Trophoblast cell (in vitro differentiated cells and primary cell): ENCODE measurements at regions not wholly inside any gene's neighbourhood (a gene's known extent, or its start where the extent isn't known, plus 50 kb on each side); places are given as distances from the start of the nearest gene placed in this dataset.

Experiments used
- DNase-seq, 2 donors: peaks; one replicate each; pipeline ENCODE4 v3.0.0-alpha.2; 2016
- H2AFZ ChIP-seq: 2 replicates; pipeline ENCODE4 v1.6.1; 2013; ENCODE audit warnings: low read length, moderate library complexity, mild to moderate bottlenecking; ENCODE audit not compliant: insufficient read depth, poor library complexity
- H2AK5ac ChIP-seq: 2 replicates; pipeline ENCODE4 v1.6.1; 2013; ENCODE audit warnings: mild to moderate bottlenecking, low read length
- H2BK120ac ChIP-seq: 2 replicates; pipeline ENCODE4 v1.6.1; 2013; ENCODE audit warnings: low read length, mild to moderate bottlenecking, moderate library complexity; ENCODE audit not compliant: insufficient read depth, poor library complexity
- H2BK12ac ChIP-seq: 2 replicates; pipeline ENCODE4 v1.6.1; 2013; ENCODE audit warnings: mild to moderate bottlenecking, low read length, moderate library complexity
- H2BK5ac ChIP-seq: 2 replicates; pipeline ENCODE4 v1.6.1; 2013; ENCODE audit warnings: low read length, low read depth, moderate library complexity, mild to moderate bottlenecking; ENCODE audit not compliant: poor library complexity
- H3K14ac ChIP-seq: 2 replicates; pipeline ENCODE4 v1.6.1; 2013; ENCODE audit warnings: mild to moderate bottlenecking, low read length
- H3K18ac ChIP-seq: 2 replicates; pipeline ENCODE4 v1.6.1; 2013; ENCODE audit warnings: mild to moderate bottlenecking, low read length
- H3K23ac ChIP-seq: 2 replicates; pipeline ENCODE4 v1.6.1; 2013; ENCODE audit warnings: low read length
- H3K27ac ChIP-seq: 2 replicates; pipeline ENCODE4 v1.5.1; 2013; ENCODE audit warnings: low read depth, mild to moderate bottlenecking, inconsistent platforms, low read length, moderate library complexity
- H3K27me3 ChIP-seq: 2 replicates; pipeline ENCODE4 v1.6.1; 2013; ENCODE audit warnings: inconsistent platforms, mild to moderate bottlenecking, low read length, moderate library complexity; ENCODE audit not compliant: insufficient read depth
- H3K36me3 ChIP-seq, 2 experiments: 1 replicate in 1 of 2; 2 replicates in 1 of 2; pipeline ENCODE4 v1.6.1; 2013; ENCODE audit warnings: low read length in 2 of 2, mild to moderate bottlenecking in 2 of 2, moderate library complexity in 1 of 2; ENCODE audit not compliant: insufficient read depth in 2 of 2, control insufficient read depth in 1 of 2
- H3K4ac ChIP-seq: 2 replicates; pipeline ENCODE4 v1.6.1; 2013; ENCODE audit warnings: low read depth, mild to moderate bottlenecking, low read length, moderate library complexity
- H3K4me1 ChIP-seq, 2 experiments: 1 replicate in 1 of 2; 2 replicates in 1 of 2; pipeline ENCODE4 v1.6.1; 2013; ENCODE audit warnings: low read length in 2 of 2, mild to moderate bottlenecking in 2 of 2, moderate library complexity in 1 of 2; ENCODE audit not compliant: insufficient read depth in 2 of 2, control insufficient read depth in 1 of 2
- H3K4me2 ChIP-seq: 2 replicates; pipeline ENCODE4 v1.6.1; 2013; ENCODE audit warnings: inconsistent platforms, mild to moderate bottlenecking, low read length, moderate library complexity
- H3K4me3 ChIP-seq: 2 replicates; pipeline ENCODE4 v1.5.1; 2013; ENCODE audit warnings: mild to moderate bottlenecking, low read depth, low read length, inconsistent platforms
- H3K79me1 ChIP-seq: one replicate; pipeline ENCODE4 v1.6.1; 2013; ENCODE audit warnings: low read length
- H3K79me2 ChIP-seq: 2 replicates; pipeline ENCODE4 v1.6.1; 2013; ENCODE audit warnings: low read length, mild to moderate bottlenecking; ENCODE audit not compliant: control insufficient read depth, insufficient read depth, poor library complexity
- H3K9ac ChIP-seq: 2 replicates; pipeline ENCODE4 v1.6.1; 2013; ENCODE audit warnings: mild to moderate bottlenecking, low read length
- H3K9me3 ChIP-seq: 2 replicates; pipeline ENCODE4 v1.6.1; 2013; ENCODE audit warnings: low read depth, mild to moderate bottlenecking, control low read depth, inconsistent platforms, low read length; ENCODE audit not compliant: insufficient read depth
- H4K12ac ChIP-seq: 2 replicates; pipeline ENCODE4 v1.6.1; 2013; ENCODE audit warnings: low read depth, mild to moderate bottlenecking, low read length, moderate library complexity
- H4K8ac ChIP-seq: 2 replicates; pipeline ENCODE4 v1.6.1; 2013; ENCODE audit warnings: low read depth, mild to moderate bottlenecking, low read length, moderate library complexity
- H4K91ac ChIP-seq: one replicate; pipeline ENCODE4 v1.6.1; 2013; ENCODE audit warnings: low read depth, mild to moderate bottlenecking, low read length, moderate library complexity
- WGBS: extraction: QIAGEN DNeasy Blood & Tissue Kit; methylation state at CpG from one replicate; pipeline ENCODE4 v1.1.7; 2013; ENCODE audit warnings: missing lambda C conversion rate; ENCODE audit not compliant: insufficient read length, insufficient coverage; ENCODE audit errors: extremely low coverage; 5-methylcytosine and 5-hydroxymethylcytosine counted together

GRCh38 chr4:151935411-151935810 is 174.6 kb upstream of the GATB start:
- no peak overlapping the region for H3K14ac ChIP-seq
- no peak overlapping the region for H3K23ac ChIP-seq
- no peak overlapping the region for H2AK5ac ChIP-seq
- H3K9ac ChIP-seq: no peak overlapping the region
- H3K4ac ChIP-seq: no peak overlapping the region
- no peak overlapping the region for H3K18ac ChIP-seq
- no peak overlapping the region for H2BK5ac ChIP-seq
- no peak for DNase-seq
- no peaks in the 10 kb centered on the region for H3K4me1 ChIP-seq
- H3K9me3 ChIP-seq: no peaks in the 10 kb centered on the region
- H3K36me3 ChIP-seq: no peaks in the 10 kb centered on the region
- no peaks in the 10 kb centered on the region for H3K79me1 ChIP-seq
- H3K27me3 ChIP-seq: no peaks in the 10 kb centered on the region
- no peak overlapping the region for H2BK120ac ChIP-seq
- no peak overlapping the region for H2BK12ac ChIP-seq
- no peaks in the 10 kb centered on the region for H3K79me2 ChIP-seq
- H4K91ac ChIP-seq: no peak overlapping the region
- no peak overlapping the region for H3K4me3 ChIP-seq
- WGBS: no CpG with 5 or more reads among the region's 1 CpG
- no peak overlapping the region for H2AFZ ChIP-seq
- H4K8ac ChIP-seq: no peak overlapping the region
- H3K4me2 ChIP-seq: no peak overlapping the region
- no peak overlapping the region for H3K27ac ChIP-seq
- no peak overlapping the region for H4K12ac ChIP-seq

- H3K9ac ChIP-seq: no peak overlapping the region
- no peaks in the 10 kb centered on the region for H3K36me3 ChIP-seq
- H2BK120ac ChIP-seq: no peak overlapping the region
- no peak overlapping the region for H4K91ac ChIP-seq
- H3K14ac ChIP-seq: no peak overlapping the region
- H2BK12ac ChIP-seq: no peak overlapping the region
- no peak overlapping the region for H3K23ac ChIP-seq
- no peaks in the 10 kb centered on the region for H3K79me1 ChIP-seq
- H3K27ac ChIP-seq: no peak overlapping the region
- no peak overlapping the region for H3K18ac ChIP-seq
- no peak overlapping the region for H4K12ac ChIP-seq
- H2BK5ac ChIP-seq: no peak overlapping the region
- no peak overlapping the region for H2AFZ ChIP-seq
- H3K4me1 ChIP-seq: no peaks in the 10 kb centered on the region
- H3K79me2 ChIP-seq: no peaks in the 10 kb centered on the region
- no peak overlapping the region for H4K8ac ChIP-seq
- no peaks in the 10 kb centered on the region for H3K9me3 ChIP-seq
- no peaks in the 10 kb centered on the region for H3K27me3 ChIP-seq
- H3K4me3 ChIP-seq: no peak overlapping the region
- H3K4ac ChIP-seq: no peak overlapping the region
- H3K4me2 ChIP-seq: no peak overlapping the region
- no peak overlapping the region for H2AK5ac ChIP-seq
- no CpG with 5 or more reads among the region's 5 CpGs for WGBS
- DNase-seq: no peak
Measured at GRCh38 chr4:151934766-151935165, 174.0 kb upstream of the GATB start.

GRCh38 chr4:151933122-151933827 is 172.5 kb upstream of the GATB start:
- no peaks in the 10 kb centered on the region for H3K27me3 ChIP-seq
- no CpG with 5 or more reads among the region's 13 CpGs for WGBS
- no peak overlapping the region for H3K4ac ChIP-seq
- no peaks in the 10 kb centered on the region for H3K79me2 ChIP-seq
- no peak overlapping the region for H3K18ac ChIP-seq
- no peak overlapping the region for H3K27ac ChIP-seq
- H2AK5ac ChIP-seq: no peak overlapping the region
- no peak overlapping the region for H4K8ac ChIP-seq
- H3K36me3 ChIP-seq: no peaks in the 10 kb centered on the region
- no peaks in the 10 kb centered on the region for H3K9me3 ChIP-seq
- no peak overlapping the region for H3K4me3 ChIP-seq
- DNase-seq: no peak
- H2BK120ac ChIP-seq: no peak overlapping the region
- H3K4me2 ChIP-seq: no peak overlapping the region
- no peak overlapping the region for H3K9ac ChIP-seq
- no peaks in the 10 kb centered on the region for H3K4me1 ChIP-seq
- no peak overlapping the region for H4K12ac ChIP-seq
- no peak overlapping the region for H3K14ac ChIP-seq
- no peak overlapping the region for H4K91ac ChIP-seq
- H3K23ac ChIP-seq: no peak overlapping the region
- no peak overlapping the region for H2BK5ac ChIP-seq
- no peaks in the 10 kb centered on the region for H3K79me1 ChIP-seq
- H2AFZ ChIP-seq: no peak overlapping the region
- H2BK12ac ChIP-seq: no peak overlapping the region

GRCh38 chr4:151931563-151931962 is 170.8 kb upstream of the GATB start:
- Histone ChIP-seq H3K4ac (no peak overlapping the region), H3K36me3 (no peaks in the 10 kb centered on the region), H2AK5ac (no peak overlapping the region), H3K4me2 (no peak overlapping the region), H3K4me1 (no peaks in the 10 kb centered on the region), H4K12ac (no peak overlapping the region), H3K9ac (no peak overlapping the region), H2BK120ac (no peak overlapping the region), H3K14ac (no peak overlapping the region), H3K23ac (no peak overlapping the region), H2BK12ac (no peak overlapping the region), H3K27ac (no peak overlapping the region), H4K91ac (no peak overlapping the region), H2BK5ac (no peak overlapping the region), H3K9me3 (no peaks in the 10 kb centered on the region), H2AFZ (no peak overlapping the region), H3K79me1 (no peaks in the 10 kb centered on the region), H3K79me2 (no peaks in the 10 kb centered on the region), H4K8ac (no peak overlapping the region), H3K27me3 (no peaks in the 10 kb centered on the region), H3K18ac (no peak overlapping the region), H3K4me3 (no peak overlapping the region)
- WGBS: no CpG with 5 or more reads among the region's 2 CpGs
- no peak for DNase-seq
